Caki2 (cell line): ENCODE measurements at regions not wholly inside any gene's neighbourhood (a gene's known extent, or its start where the extent isn't known, plus 50 kb on each side); places are given as distances from the start of the nearest gene placed in this dataset.

Experiments used
- DNase-seq: peaks from one replicate; pipeline ENCODE4 v3.0.0-alpha.2; 2015; ENCODE audit warnings: low read depth
- in situ Hi-C: cut with HindIII; loops from 2 replicates; pipeline ENCODE4 v1.10.0; 2016; ENCODE audit warnings: low sequenced_read_pairs, low pct_unique_long_range_greater_than_20kb, mixed read lengths

DNA sequence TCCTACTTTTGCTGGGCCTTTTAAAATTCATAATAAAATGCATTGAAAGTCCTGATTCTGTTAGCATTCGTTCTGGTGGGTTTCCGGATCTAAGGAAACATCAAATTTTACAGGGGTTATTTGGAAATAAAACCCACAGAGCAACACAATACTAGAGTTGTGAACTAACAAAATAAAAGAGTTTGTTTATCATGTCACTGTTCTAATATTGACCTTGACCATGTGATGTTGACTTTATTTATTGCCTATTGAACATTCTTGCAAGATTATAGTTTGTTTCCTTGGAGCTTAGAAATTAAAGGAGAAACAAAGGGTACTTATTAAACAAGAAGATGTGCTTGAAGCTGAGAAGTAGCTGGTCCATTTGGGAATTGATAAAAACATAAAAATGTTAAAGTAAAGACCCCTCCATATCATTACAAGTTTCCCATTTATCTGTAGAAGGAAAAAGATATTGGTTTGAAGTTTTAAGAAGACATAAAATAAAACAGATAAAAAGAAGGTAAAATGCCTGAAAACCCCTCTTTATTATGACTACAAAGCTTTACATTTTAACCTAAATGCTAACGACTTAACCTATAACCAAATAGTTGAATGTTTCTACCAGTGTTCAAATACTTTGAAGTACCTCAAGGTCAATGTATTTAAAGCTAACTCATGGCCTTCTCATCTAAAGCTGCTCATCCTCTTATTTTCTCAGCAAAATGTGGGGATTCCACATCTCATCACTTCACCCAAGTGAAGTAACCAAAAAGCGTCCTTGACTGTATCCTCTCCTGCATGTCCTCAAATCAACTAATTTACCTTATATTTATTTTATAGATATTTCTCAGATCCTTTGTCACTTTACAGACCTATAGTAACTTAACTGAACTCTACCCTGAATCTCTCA, 179.6 kb downstream of the GASK1B start:
- DNase-seq, result no peak
- in situ Hi-C loops, result no loop called here

DNA sequence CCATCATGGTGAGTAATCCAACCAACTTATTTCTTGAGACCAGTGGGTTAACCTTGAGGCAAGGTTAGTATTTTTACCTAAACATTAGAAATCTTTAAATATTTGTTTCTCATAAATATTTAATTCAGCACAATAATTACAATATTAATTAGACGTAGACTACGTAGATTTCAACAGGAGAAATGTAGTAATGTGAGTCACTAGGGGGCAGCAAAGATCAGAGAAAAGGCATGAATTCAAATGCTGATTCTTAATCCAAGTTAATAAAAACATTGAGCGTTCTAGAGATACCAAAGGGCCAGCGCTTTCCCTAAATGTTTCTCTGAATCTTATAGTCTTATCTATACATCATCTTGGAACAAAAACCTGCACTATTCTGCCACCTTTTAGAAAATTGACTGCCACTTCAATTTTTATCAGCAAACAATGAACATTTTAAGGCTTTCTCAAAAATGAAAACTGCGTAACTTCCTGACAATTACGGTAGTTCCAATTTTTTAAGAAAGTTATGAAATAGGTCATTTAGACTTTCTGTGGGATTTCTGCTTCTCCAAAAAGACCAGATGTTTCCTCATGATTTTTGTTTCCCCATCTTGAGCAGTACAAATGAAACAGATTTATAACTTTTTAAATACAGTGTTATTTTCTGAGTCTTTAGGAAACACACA, 180.7 kb downstream of the GASK1B start:
- in situ Hi-C loops, result no loop called here
- peak; percentile 50 for DNase-seq

DNA sequence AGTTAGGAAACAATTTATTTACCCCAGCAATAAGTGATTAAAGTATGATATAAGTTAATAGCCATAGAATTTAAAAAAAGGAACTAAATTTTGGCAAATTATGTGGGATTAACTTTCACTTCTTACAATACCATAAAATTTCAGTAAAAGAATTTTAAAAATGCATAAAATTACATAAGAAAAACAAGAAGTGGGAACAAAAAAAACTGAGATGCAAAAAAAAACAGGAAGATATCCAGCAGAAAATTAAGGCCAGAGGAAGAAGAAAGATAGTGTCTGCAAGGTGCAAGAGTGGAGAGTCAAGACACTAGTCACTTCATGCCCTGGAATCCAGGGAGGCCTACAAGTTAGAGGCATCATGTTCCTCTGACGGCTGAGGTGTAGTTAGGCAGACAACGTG, 184.2 kb downstream of the GASK1B start:
- in situ Hi-C loops, result no loop called here
- DNase-seq, result no peak

DNA sequence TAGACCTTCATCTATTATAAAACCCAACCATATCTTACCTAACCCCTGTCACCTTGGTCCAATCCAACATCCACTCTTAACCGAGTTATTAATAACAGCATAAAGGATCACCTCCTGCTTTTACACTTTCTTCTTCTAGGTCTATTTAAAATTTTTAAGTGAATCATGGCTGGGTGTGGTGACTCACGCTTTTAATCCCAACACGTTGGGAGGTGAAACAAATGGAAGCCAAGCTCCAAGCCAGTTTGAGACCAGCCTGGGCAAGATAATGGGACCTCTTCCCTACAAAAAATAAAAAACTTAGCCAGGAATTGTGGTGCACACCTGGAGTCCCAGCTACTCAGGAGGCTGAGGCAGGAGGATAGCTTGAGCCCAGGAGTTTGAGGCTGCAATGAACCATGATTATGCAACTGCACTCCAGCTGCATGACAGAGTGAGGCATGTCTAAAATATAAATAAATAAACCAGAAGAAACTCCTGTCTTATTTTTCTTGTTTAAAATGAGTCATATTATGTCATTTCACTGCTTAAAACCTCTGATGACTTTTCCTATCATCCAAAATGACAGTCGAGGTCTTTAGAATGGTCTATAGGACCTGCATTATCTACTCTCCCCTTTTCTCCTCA, 188.4 kb downstream of the GASK1B start:
- no peak for DNase-seq
- in situ Hi-C loops, result no loop called here

DNA sequence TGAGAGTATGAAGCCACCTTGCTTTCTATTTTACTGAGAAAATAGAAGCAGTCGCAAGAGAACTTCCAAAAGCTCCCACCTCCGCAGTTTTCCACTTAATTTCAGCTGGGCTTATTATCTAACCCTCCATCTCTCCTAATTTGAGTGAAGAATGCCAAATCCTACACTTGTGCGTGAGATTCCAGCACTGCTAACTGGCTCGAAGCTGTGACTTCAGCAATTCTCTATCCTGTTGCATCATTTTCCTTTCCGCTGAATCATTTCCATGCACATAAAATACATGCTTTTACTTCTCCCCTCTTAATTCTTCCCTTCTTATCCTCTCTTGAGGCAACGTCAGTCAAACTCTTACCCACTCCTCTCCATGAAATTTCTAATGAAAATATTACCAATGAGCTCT, 189.5 kb downstream of the GASK1B start:
- in situ Hi-C loops, result no loop called here
- no peak for DNase-seq

DNA sequence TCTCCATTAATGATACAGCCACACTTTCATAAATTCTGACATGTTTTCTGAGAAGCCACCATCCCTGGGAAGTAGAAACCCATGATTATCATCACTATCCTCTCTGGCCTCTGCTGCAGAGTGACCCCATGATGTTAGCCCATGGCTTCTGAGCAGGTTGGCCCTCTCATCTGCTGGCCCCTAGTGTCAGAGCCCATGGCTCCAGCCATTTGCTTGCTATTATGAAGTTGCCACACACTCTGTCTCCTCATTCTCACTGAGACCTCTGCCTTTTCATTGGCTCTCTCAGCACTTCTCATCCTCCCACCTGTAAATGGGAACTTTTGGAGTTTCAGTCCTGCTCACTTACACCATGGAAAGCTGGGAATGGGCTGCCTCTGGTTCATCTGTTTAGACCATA, 192.7 kb downstream of the GASK1B start:
- in situ Hi-C loops, result no loop called here
- DNase-seq, result no peak

DNA sequence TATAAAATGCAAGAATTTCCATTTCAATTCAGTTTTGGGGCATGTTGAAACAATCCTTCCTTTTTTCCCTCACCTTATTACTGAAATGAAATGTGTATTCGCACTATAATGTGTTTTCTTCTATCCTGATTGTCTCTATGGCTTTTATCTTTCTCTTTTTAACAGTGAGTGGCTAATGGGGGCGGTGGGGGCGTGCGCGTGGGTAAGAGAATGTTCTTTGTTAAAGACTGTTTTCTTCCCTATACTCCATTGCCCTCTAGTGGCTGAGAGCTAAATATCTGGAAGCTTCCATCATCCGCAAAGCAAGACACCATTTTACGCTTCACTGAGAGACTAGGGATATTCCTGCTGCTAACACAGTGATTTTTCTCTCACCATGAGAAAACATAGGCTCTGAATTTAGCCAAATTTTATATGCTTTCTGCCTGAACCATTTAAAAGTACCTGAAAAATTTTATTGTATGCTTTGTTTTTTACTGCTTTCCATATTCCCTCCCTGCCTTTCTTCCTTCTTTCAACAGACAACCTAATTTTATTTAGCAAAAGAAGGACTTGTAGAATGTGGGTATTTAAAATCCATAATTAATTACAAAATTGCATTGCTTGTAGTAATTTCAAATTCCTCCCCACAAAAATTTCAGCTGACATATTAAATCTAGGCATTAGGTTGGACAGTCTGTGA, 194.0 kb downstream of the GASK1B start:
- in situ Hi-C loops, result no loop called here
- peak; percentile 63 for DNase-seq

DNA sequence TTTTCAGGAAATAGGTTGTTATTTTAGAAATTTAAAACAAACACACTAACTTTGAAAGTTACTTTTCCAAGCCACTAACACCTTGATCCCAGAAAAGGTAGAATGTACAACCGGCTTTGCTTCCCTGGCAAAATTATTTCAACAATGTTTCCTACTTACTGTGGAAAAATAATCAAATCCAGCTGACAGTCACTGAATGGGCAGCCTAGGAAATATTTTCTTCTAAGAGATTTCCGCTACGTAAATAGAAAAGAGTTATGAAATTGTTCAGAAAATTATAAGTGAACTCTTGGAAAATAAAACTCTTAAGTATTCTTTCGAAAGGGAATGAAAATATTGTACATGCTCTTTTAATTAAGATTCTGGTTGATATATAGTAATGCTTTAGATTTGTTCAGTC, 195.7 kb downstream of the GASK1B start:
- DNase-seq, result no peak
- in situ Hi-C loops, result no loop called here

DNA sequence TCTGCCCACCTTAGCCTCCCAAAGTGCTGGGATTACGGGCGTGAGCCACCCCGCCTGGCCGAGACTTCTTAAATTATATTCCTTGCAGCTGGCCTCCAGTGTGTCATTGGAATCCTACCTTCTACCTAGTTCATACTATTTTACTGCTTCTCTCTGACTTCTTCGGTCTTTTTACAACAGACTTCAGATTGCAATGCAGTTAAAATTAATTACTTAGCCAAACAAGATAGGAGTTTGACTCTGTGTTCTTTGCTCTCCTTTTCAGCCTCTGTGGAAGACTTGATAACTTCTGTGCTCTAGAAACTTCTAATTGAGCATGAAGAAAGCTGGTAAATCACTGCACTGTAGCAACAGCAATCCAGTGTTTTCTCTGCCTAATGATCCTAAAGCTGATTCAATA, 199.5 kb downstream of the GASK1B start:
- in situ Hi-C loops, result no loop called here
- DNase-seq, result no peak

DNA sequence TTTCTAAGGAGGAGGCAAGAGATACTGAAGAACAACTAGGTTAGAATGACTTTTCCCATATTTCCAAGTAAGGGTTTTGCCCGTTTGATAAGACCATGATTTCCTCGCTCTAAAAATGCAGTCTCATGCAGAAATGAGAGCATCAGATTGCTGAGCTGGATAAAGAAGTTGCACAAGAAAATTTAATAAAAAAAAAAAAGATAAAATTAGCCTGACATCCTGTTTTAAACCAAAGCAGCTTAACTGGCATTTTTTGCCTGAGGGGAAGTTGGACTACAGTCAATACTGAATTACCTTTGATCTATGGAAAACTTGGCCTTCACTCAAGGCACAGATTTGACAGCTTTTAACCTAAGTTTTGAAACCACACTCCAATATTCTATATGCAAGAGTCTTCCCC, 208.4 kb downstream of the GASK1B start:
- no peak for DNase-seq

DNA sequence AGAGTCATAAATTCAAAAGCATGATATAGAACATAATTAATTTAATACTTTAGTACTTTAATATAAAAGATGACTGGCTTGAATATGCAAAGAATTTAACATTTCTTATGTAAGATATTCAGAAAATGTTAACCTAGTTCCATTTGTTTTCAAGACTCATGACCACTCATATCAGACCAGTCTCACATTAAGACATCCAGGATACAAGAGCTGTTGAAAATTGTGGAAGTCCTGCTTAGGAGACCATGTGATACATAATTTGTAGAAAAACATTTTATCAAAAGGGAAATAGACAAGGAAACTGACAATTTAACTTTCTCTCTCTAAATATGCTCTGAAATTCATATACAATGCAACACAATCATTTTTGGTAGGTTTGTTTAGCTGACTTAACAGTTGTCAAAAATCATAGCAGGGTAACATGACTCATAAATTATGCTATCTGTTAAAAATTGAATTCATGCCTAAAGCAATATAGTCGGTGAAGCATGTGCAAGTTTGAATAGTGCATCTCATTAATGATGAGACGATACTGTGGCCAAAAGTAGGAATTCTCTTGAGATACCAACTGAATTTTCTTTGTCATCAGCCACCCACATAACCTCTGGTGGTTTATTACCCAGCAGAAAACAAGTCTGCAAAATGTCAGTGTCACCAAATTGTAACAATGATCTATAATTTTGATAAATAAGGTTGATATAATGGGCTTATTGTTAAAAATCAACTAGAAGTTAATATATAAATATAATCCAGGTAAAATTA, 211.4 kb downstream of the GASK1B start:
- in situ Hi-C loops, result no loop called here
- DNase-seq, result no peak

More for the DNA sequence above, 208.4 kb downstream of the GASK1B start:
- in situ Hi-C loops, result no loop called here

DNA sequence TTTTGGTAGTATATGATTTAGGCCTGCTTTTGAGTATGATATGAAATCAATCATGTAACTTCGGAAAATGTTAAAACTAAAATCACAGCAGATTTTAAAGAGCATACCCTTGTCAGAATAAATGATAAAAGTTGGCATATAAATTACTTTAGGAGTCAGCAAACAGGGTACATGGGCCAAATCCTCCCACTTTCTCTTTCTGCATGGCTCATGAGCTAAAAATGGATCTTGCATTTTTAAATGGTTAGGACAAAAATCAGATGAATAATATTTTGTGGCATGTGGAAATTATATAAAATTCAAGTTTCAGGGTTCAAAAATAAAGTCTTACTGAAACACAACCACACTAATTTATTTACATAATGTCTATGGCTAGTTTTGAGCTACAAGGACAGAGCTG, 214.9 kb downstream of the GASK1B start:
- no peak for DNase-seq
- in situ Hi-C loops, result no loop called here

DNA sequence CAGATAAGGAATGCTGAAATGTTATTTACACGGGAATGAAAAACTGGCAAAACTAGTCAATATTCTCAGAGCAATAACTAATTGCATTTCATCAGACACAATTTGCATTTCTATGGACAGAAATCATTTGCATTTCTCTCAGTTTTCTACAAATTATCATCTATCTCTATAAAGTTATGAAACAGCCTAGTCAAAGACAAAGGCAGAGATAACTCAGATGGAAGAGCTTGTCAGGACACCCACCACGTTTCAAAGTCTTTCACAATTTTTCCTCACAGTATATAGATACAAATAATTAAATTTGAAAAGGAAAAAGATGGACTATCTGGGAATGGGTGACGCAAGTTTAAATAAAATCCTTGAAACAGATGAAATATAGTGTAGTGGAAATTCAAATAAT, 230.8 kb downstream of the GASK1B start:
- no peak for DNase-seq
- in situ Hi-C loops, result no loop called here

DNA sequence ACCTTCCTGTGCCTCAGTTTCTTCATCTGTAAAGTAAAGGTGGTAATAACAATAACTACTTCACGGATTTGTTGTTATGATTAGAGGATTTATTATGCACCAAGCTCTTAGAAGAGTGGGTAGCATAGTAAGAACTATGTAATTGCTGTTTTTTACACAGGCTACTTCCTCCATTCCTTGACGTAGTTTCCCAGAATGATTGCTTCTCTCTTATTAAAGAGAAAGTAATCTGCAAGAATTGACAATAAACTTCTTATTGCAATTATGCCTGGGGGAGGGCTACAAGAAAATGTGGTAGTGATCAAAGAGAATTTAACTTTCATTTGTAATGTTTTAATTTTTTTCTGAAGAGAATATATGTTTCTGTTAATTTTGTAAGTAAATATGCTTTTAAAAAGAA, 238.7 kb downstream of the GASK1B start:
- in situ Hi-C loops, result no loop called here
- DNase-seq, result no peak

DNA sequence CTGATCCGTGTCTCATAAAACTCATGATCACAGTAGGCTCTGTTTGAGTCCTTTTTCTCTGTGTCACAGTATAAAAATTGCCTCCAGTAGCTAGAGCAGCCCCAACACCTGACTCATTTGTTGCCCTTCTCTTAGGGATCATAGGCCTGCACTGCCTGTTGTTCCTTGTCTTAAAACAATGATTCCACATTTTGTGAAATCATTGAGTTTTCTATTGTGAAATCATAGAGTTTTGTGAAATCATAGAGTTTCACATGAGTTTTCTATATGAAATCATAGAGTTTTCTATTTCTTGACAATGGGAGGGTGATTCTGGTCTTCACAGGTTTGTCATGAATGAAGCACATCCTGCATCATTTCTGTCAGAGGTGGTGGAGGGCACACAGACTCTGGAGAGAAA, 239.9 kb downstream of the GASK1B start:
- no peak for DNase-seq
- in situ Hi-C loops, result no loop called here

DNA sequence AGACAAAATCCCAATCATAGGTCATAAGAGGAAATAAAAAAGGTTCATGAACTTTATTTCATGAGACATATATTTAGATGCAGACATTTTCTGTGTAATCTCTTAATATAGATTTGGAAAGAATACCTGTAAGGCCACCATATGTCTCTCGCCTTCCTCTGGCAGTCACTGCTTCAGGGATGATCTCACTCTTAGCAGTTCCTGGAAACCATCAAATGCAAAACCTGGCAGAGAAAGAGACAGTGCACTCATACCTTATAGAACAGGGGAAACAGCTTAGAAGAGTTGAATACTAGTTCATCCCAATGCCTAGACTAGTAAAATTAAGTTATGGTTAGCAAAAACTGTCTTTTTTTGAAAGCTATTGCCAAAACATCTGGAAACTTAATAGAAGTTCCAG, 243.3 kb downstream of the GASK1B start:
- no peak for DNase-seq
- in situ Hi-C loops, result no loop called here

DNA sequence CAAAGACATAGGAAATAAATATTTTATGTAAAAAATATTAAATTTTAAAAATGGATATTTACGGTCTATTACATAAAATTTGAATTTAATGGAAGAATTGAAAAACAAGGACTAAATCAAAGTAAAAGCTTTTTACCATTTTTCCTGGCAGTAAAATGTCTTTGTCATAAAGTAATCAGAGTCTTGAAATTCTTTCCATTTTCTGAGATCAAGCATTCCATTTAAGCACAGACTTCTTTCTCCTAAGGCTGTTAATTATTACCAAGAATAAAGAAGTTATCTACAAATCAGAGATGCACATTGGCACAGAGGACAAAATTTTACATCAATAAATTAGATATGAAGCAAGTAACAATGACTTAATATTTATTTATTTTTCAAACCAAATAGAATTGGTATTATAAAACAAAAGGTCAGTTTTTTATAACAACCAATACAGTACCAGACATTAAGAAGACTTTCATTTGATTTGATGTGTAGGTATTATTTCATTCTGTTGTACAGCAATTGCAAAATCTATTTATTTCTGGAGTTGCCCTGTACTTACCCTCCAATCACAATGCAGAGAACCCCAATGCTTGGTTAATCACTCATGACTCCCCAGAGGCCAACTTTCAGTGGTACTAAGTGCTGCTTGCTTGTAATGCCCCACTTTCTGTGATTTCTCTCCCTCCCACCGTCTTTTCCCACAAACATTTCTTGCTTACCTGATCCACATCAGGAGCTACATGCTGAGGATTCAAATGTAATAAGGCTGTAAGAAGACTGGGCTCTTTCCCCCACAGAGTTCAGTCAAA, 254.6 kb downstream of the GASK1B start:
- in situ Hi-C loops, result no loop called here

More for the DNA sequence above, 254.6 kb downstream of the GASK1B start:
- peak; percentile 38 for DNase-seq
